ENCODE measurements at regions not wholly inside any gene's neighbourhood (a gene's known extent, or its start where the extent isn't known, plus 50 kb on each side); places are given as distances from the start of the nearest gene placed in this dataset.
A peak's percentile ranks its signal among the peaks of the same experiment; 100 is the strongest.

DNA sequence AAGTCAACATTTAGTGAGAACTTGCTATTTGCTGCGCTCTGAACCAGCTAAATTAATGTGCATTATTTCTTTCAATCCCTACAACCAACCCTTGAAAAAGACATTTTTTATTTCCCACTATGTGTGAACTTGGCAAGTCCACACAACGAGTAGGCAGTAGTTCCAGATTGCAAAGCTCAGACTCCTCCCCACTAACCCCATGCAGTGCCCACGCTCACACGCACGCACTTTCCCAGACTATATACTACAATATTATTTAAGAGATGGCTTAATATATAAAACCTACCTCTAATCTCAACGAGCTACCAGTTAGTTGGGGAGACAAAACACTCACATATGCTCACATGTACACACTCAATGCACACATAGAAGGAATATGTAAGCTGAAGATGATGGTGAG is 671.2 kb downstream of the LMO4 start:
- no peak for DNase-seq (ENCODE audit: low read depth)

- peak; percentile 90 for DNase-seq (ENCODE audit: low read depth)
Measured at GRCh38 chr1:88001460-88001859, 672.8 kb downstream of the LMO4 start.

DNA sequence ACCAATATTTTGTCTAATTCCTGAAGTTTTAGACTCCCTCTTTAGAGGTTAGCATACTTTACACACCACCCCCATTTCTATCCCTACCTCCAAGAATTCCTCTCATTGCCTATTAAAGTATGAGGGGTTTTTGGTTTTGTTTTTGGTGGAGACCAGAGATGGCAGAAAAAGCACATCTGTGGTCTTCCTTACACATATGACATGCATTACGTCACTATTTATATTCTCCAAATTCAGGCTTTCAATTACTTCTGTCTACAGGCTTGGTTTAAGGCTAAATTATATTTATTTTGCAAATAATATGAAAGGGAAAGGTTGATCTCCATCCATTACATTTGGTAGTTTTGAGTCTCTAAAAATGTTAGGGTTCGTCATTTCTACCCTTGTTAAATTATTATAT is 674.6 kb downstream of the LMO4 start:
- DNase-seq (ENCODE audit: low read depth) = no peak

DNA sequence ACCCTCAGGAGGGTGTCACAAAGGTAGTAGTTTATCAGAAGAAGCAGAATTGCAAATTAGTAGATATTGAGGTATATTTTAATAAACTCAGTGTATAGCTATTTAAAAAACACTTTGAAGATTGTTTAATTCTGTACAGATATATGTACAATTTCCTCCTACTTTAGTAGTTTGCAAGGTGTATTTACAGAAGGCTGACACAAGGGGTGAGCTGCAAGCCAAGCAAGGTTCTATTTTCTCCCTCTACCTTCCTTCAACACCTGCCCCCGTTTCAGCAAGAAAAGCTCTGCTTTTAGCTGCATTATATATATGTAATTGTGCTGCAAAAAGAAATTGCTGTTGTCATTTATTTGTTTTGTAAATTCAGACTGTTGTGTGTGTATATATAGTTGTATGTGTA is 674.2 kb upstream of the PKN2 start:
- DNase-seq (ENCODE audit: low read depth) = no peak

- peak; percentile 87 for DNase-seq (ENCODE audit: low read depth)
Measured at GRCh38 chr1:88013485-88013884, 670.6 kb upstream of the PKN2 start.

DNA sequence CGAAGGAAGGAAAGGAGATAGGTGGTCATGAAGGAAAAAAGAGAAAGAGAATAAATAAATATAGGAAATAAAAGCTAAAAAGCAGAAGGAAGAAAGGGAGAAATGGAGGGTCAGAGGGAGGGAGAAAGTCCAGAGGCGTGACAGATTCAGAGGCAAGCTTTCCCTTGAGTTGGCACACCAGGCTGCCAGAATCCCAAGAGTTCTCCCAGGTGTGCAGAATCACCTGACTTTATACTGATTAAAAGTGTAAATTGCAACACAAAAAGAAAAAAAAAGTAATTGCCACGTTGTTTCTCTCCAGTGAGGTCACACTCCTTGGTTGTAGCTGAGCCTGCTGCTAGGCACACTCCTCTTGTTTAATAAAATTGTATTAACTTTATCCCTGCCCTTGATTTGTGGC is 669.9 kb upstream of the PKN2 start:
- no peak for DNase-seq (ENCODE audit: low read depth)

DNA sequence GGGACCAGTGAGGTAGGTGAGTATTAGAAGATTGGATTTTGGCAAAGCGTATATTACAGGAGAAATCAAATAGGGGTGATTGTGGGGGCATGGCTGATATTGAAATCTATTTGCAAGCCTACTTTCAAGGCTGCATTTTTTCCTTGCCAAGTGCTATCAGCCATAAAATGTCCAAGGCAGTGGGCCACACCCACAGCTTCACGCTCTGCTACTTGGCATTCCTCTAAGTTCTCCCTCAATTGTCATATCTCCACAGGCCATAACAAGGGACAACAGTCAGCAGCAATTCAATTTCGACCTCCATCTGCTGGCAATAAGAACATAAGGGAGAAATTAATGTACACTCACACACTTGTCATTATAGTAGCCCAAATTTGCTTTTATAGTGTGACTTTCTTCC is 667.1 kb upstream of the PKN2 start:
- DNase-seq (ENCODE audit: low read depth) = peak; percentile 73

GRCh38 chr1:88021529-88021928 is 662.5 kb upstream of the PKN2 start:
- no peak for DNase-seq (ENCODE audit: low read depth)

DNA sequence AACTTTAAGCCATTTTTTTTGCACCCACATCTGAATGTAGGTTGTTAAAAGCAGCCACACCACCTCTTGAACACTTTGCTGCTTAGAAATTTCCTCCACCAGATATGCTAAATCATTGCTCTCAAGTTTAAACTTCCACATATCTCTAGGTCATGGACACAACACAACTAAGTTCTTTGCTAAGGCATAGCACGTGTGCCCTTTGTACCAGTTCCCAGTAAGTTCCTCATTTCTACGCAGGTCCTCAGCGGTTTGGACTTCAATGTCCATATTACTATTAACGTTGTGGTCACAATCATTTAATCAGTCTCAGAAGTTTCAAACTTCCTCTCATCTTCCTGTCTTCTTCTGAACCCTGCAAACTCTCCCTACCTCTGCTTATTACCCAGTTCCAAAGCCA is 661.6 kb upstream of the PKN2 start:
- no peak for DNase-seq (ENCODE audit: low read depth)

DNA sequence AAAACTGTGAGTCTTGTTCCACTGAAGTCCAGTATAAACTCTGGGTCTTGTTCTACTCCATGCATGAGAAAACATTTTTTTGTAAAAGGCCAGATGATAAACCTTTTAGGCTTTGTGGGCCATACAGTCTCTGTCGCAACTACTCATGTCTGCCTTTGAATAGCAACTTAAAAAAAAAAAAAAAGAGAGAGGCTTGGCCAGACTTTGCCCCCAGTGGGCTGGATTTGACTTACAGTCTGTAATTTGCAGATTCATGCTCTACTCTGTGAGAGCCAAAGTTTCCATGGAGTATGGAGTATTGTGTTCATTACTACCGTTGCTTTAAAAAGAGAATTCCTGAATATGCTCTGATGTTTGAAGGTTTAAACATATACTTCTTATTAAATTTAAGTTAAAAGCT is 654.9 kb upstream of the PKN2 start:
- DNase-seq (ENCODE audit: low read depth) = peak; percentile 63

GRCh38 chr1:88029899-88030298 is 654.2 kb upstream of the PKN2 start:
- DNase-seq (ENCODE audit: low read depth) = no peak

DNA sequence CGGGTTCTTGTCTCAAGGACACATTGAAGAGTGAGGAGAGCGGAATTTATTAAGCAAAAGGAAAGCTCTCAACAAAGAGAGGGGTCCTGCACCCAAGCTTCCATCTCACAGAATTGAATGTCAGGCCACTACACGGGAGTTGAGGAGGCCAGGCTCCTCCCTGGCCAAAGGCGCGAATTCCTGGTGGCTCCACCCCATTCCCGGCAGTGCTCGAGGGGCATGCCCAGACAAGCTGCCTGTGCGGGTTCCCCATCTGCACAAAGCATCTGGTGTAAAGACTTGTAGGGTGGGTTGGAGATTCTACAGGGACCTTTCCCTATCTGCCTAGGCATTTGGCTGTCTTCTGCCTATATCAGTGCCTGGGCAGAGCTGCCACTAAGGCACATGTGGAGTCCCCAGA is 648.5 kb upstream of the PKN2 start:
- DNase-seq (ENCODE audit: low read depth) = no peak

GRCh38 chr1:88036345-88037014 is 647.6 kb upstream of the PKN2 start:
- no peak for DNase-seq (ENCODE audit: low read depth)

DNA sequence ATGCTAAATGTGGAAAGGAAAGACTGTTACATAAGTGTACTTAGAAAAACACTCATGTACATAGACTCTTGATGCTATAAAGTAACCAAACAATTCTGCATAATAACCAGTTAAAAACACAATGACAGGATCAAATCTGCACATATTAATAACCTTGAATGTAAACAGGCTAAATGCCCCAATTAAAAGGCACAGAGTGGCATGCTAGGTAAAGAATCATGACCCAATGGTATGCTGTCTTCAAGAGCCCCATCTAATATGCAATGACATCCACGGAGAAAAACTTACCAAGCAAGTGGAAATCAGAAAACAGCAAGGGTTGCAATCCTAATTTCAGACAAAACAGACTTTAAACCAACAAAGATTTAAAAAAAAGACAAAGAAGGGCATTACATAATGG is 644.8 kb upstream of the PKN2 start:
- DNase-seq (ENCODE audit: low read depth) = no peak

GRCh38 chr1:88043834-88044233 is 640.2 kb upstream of the PKN2 start:
- no peak for DNase-seq (ENCODE audit: low read depth)

GRCh38 chr1:88052167-88052566 is 631.9 kb upstream of the PKN2 start:
- DNase-seq (ENCODE audit: low read depth) = no peak

- no peak for DNase-seq (ENCODE audit: low read depth)
Measured at GRCh38 chr1:88053065-88053464, 631.0 kb upstream of the PKN2 start.

GRCh38 chr1:88056881-88057280 is 627.2 kb upstream of the PKN2 start:
- DNase-seq (ENCODE audit: low read depth) = no peak

- DNase-seq (ENCODE audit: low read depth) = no peak
Measured at GRCh38 chr1:88058205-88058604, 625.9 kb upstream of the PKN2 start.

- DNase-seq (ENCODE audit: low read depth) = peak; percentile 71
Measured at GRCh38 chr1:88060112-88060673, 623.9 kb upstream of the PKN2 start.

GRCh38 chr1:88060750-88061491 is 623.2 kb upstream of the PKN2 start:
- DNase-seq (ENCODE audit: low read depth) = peak; percentile 29

DNA sequence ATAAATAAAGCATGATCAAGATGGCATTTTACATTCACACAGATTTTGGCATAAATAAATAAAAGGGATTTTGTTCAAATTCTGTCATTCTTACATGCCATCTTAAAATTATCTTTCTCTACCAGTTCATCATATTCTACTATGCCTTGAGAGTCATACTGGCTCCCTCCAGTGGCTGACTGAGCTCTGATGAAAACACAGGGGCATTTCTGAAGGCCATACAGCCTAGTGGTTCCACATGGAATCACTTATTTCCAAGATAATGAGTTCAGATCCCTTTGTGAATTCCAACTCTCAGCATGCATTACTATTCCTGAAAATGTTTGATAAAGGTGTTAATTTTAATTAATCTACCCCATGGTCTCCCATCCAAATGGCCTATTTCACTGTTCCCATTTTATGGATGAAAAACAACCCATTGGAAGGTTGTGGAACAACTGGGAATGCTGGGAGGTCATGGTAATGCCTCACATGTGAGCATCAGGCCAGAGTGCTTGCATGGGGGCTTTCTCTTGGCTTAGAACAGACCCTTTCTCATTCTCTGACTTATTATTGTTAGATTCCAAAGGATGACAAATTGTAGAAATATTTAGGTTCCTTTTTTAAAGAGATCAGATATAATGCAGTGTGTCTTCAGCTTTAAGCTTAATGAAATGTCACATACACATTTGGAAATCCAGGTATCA is 622.4 kb upstream of the PKN2 start:
- DNase-seq (ENCODE audit: low read depth) = peak; percentile 76

GRCh38 chr1:88062650-88063153 is 621.4 kb upstream of the PKN2 start:
- DNase-seq (ENCODE audit: low read depth) = no peak

All from renal cortical epithelial cell (primary cell).